ENCODE measurements at regions not wholly inside any gene's neighbourhood (a gene's known extent, or its start where the extent isn't known, plus 50 kb on each side); places are given as distances from the start of the nearest gene placed in this dataset.

GRCh38 chr6:91613481-91613880, 1026.6 kb upstream of the MAP3K7 start:
- TF ChIP-seq JUND (IDR thresholded peaks at IDR 0.05) (no peak), NR2F2 (IDR thresholded peaks at IDR 0.05) (no peak), TAF1 (conservative IDR thresholded peaks at IDR 0.05) (no peak), RAD21 (IDR thresholded peaks at IDR 0.05) (no peak)
- TF ChIP-seq, protein P1, sequence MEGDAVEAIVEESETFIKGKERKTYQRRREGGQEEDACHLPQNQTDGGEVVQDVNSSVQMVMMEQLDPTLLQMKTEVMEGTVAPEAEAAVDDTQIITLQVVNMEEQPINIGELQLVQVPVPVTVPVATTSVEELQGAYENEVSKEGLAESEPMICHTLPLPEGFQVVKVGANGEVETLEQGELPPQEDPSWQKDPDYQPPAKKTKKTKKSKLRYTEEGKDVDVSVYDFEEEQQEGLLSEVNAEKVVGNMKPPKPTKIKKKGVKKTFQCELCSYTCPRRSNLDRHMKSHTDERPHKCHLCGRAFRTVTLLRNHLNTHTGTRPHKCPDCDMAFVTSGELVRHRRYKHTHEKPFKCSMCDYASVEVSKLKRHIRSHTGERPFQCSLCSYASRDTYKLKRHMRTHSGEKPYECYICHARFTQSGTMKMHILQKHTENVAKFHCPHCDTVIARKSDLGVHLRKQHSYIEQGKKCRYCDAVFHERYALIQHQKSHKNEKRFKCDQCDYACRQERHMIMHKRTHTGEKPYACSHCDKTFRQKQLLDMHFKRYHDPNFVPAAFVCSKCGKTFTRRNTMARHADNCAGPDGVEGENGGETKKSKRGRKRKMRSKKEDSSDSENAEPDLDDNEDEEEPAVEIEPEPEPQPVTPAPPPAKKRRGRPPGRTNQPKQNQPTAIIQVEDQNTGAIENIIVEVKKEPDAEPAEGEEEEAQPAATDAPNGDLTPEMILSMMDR (IDR thresholded peaks at IDR 0.05; ENCODE audit: low read depth, low read length, missing input control), result no peak

Data from liver (tissue), 3 donors.